ENCODE measurements at regions not wholly inside any gene's neighbourhood (a gene's known extent, or its start where the extent isn't known, plus 50 kb on each side); places are given as distances from the start of the nearest gene placed in this dataset.

DNA sequence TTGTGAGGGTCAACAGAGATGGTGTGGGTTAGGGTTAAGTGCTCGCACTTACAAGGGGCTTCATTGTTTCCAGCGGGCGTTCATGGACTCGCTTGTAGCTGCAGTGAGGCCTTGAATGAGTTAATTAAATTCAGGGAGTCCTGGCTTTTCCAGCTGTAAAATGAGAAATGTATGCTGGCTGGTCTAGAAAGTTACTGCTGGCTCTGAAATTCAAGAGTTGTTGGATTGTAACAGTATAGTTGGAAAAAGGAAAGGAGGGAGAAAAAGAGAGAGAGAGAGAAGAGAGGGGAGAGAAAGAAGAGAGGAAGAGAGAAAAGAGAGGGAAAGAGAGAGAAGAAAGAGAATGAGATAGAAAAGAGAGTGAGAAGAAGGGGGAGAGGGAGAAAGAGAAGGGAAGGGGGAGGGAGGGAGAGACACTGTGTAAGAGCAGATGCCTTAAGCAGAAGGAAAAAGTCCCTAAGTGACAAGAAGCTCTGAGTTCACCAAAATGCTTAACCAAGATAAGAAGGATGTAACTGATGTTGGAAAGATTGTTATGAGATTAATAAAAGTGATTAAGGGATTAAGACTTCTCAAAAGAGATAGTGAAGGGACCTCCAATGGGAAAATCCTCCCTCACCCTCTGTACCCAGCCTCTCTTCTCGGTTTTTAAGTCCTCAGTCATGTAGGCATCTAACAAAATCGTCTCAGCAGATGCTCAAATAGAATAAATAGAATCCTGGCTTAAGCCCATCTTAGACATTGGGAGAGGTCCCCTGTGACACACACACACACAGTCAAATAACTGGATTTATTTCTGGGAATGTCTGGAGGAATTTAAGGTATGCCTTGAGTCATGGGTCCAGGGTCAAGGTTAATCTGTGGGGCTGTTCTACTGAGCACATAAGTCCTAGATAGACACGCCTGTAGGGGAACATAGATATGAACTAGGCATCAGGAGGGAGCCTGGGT, 477.9 kb downstream of the MIAT start:
- TF ChIP-seq, protein P1, sequence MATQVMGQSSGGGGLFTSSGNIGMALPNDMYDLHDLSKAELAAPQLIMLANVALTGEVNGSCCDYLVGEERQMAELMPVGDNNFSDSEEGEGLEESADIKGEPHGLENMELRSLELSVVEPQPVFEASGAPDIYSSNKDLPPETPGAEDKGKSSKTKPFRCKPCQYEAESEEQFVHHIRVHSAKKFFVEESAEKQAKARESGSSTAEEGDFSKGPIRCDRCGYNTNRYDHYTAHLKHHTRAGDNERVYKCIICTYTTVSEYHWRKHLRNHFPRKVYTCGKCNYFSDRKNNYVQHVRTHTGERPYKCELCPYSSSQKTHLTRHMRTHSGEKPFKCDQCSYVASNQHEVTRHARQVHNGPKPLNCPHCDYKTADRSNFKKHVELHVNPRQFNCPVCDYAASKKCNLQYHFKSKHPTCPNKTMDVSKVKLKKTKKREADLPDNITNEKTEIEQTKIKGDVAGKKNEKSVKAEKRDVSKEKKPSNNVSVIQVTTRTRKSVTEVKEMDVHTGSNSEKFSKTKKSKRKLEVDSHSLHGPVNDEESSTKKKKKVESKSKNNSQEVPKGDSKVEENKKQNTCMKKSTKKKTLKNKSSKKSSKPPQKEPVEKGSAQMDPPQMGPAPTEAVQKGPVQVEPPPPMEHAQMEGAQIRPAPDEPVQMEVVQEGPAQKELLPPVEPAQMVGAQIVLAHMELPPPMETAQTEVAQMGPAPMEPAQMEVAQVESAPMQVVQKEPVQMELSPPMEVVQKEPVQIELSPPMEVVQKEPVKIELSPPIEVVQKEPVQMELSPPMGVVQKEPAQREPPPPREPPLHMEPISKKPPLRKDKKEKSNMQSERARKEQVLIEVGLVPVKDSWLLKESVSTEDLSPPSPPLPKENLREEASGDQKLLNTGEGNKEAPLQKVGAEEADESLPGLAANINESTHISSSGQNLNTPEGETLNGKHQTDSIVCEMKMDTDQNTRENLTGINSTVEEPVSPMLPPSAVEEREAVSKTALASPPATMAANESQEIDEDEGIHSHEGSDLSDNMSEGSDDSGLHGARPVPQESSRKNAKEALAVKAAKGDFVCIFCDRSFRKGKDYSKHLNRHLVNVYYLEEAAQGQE (IDR thresholded peaks at IDR 0.05; ENCODE audit: insufficient read depth in 1 of 2, low read depth in 2 of 2, low read length in 2 of 2): no peak
- TF ChIP-seq SIN3A (IDR thresholded peaks at IDR 0.05; ENCODE audit: borderline replicate concordance, insufficient read depth, low read length): no peak
- TF ChIP-seq FOXP2 (optimal IDR thresholded peaks at IDR 0.05; ENCODE audit: borderline replicate concordance, extremely low read depth, extremely low read length, insufficient read depth): no peak
- TF ChIP-seq TAF1 (IDR thresholded peaks at IDR 0.05; ENCODE audit: borderline replicate concordance, insufficient read depth, low read length): no peak
- TF ChIP-seq POLR2AphosphoS5 (IDR thresholded peaks at IDR 0.05; ENCODE audit: low read depth, low read length): no peak

DNA sequence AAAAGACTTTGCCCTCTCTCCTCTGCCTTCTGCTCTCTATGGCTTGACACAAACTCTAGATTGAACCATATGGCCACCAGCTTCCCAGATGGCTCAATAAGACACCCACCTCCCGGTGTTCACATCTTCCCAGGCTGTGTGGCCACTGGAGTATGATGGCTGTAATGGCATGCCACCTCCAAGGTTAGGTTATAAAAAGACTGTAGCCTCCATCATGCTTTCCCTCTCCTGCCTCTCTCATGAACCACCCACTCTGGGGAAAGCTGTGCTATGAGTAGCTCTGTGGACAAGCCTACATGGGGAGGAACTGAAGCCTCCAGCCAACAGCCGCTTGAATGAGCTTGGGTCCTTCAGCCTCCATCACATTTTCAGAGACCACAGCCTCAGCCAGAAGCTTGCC, 479.2 kb downstream of the MIAT start:
- no peak for TF ChIP-seq SIN3A (IDR thresholded peaks at IDR 0.05; ENCODE audit: borderline replicate concordance, insufficient read depth, low read length)
- TF ChIP-seq POLR2AphosphoS5 (IDR thresholded peaks at IDR 0.05; ENCODE audit: low read depth, low read length): no peak
- no peak for TF ChIP-seq FOXP2 (optimal IDR thresholded peaks at IDR 0.05; ENCODE audit: borderline replicate concordance, extremely low read depth, extremely low read length, insufficient read depth)
- TF ChIP-seq, protein P1 (IDR thresholded peaks at IDR 0.05; ENCODE audit: insufficient read depth in 1 of 2, low read depth in 2 of 2, low read length in 2 of 2): no peak
- no peak for TF ChIP-seq TAF1 (IDR thresholded peaks at IDR 0.05; ENCODE audit: borderline replicate concordance, insufficient read depth, low read length)

DNA sequence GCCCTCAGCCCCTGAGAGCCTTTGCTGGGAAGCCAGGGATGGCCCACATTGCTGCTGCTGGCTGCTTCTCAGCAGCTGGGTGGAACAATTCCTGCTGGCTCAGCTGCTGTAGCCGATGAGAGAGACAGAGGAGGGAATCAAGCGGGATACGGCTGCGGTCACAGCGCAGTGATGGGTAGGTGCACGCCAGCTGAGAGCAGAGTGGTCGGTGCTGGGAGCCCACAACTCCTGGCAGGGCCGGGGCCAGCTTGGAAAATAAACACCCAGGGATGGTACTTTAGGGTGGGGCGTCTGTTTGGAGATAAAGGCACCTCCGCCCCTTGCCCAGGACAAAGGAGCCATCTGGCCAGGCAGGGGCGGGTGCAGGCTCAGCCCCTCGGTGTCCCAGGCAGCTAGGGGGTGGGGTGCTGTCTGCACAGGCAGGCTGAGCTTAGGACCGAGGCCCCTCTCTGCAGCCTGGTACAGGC, 480.5 kb downstream of the MIAT start:
- TF ChIP-seq POLR2AphosphoS5 (IDR thresholded peaks at IDR 0.05; ENCODE audit: low read depth, low read length) (no peak), FOXP2 (optimal IDR thresholded peaks at IDR 0.05; ENCODE audit: borderline replicate concordance, extremely low read depth, extremely low read length, insufficient read depth) (no peak), TAF1 (IDR thresholded peaks at IDR 0.05; ENCODE audit: borderline replicate concordance, insufficient read depth, low read length) (no peak), SIN3A (IDR thresholded peaks at IDR 0.05; ENCODE audit: borderline replicate concordance, insufficient read depth, low read length) (no peak)
- TF ChIP-seq, protein P1 (IDR thresholded peaks at IDR 0.05; ENCODE audit: insufficient read depth in 1 of 2, low read depth in 2 of 2, low read length in 2 of 2): no peak

DNA sequence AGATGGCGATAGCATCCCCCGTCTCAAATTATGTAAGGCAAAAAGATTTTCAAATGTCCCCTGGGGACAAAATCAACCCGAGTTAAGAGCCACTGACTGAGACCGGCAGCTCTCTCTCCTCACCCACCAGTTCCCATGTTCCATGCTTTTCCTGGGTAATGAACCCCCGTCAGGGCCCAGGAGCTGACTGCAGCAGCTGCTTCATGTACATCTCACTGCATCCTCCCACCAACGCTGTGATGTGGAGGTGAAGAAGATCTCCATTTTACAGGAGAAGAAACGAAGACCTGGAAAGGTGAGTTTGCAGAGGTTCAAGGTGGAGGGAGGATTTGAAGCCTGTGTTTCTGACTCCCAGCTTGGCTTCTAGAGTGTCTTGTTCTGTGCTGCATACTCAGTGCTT, 481.1 kb downstream of the MIAT start:
- no peak for TF ChIP-seq FOXP2 (optimal IDR thresholded peaks at IDR 0.05; ENCODE audit: borderline replicate concordance, extremely low read depth, extremely low read length, insufficient read depth)
- no peak for TF ChIP-seq SIN3A (IDR thresholded peaks at IDR 0.05; ENCODE audit: borderline replicate concordance, insufficient read depth, low read length)
- TF ChIP-seq, protein P1 (IDR thresholded peaks at IDR 0.05; ENCODE audit: insufficient read depth in 1 of 2, low read depth in 2 of 2, low read length in 2 of 2): no peak
- TF ChIP-seq POLR2AphosphoS5 (IDR thresholded peaks at IDR 0.05; ENCODE audit: low read depth, low read length): no peak
- TF ChIP-seq TAF1 (IDR thresholded peaks at IDR 0.05; ENCODE audit: borderline replicate concordance, insufficient read depth, low read length): no peak

Measured in PFSK-1 (cell line).